ENCODE measurements at regions not wholly inside any gene's neighbourhood (a gene's known extent, or its start where the extent isn't known, plus 50 kb on each side); places are given as distances from the start of the nearest gene placed in this dataset.

GRCh38 chr13:44259045-44260027 lies 114.3 kb upstream of the SERP2 start:
- ATAC-seq, result peak; percentile 89
- peak overlapping the region; percentile 58 for H3K27ac ChIP-seq
- intact Hi-C loops (cut with DNase I), result no loop called here
- no peaks in the 10 kb centered on the region for H3K27me3 ChIP-seq
- H3K4me1 ChIP-seq, result peaks cover 15% of the 10 kb centered on the region
- no peaks in the 10 kb centered on the region for H3K9me3 ChIP-seq
- no peak for TF ChIP-seq CTCF (IDR thresholded peaks at IDR 0.05)
- H3K4me3 ChIP-seq, result no peak overlapping the region
- no peaks in the 10 kb centered on the region for H3K36me3 ChIP-seq
- DNase-seq, result peak; percentile 74

- DNase-seq (no peak), ATAC-seq (no peak)
- no peak overlapping the region for H3K27ac ChIP-seq
- H3K27me3 ChIP-seq, result no peaks in the 10 kb centered on the region
- TF ChIP-seq CTCF (IDR thresholded peaks at IDR 0.05), result no peak
- H3K4me1 ChIP-seq, result peaks cover 15% of the 10 kb centered on the region
- intact Hi-C loops (cut with DNase I), result no loop called here
- no peaks in the 10 kb centered on the region for H3K9me3 ChIP-seq
- no peak overlapping the region for H3K4me3 ChIP-seq
- H3K36me3 ChIP-seq, result no peaks in the 10 kb centered on the region
Observed at GRCh38 chr13:44260336-44260735, 113.3 kb upstream of the SERP2 start.

GRCh38 chr13:44263751-44264620 lies 109.6 kb upstream of the SERP2 start:
- intact Hi-C loops (cut with DNase I), result no loop called here
- Histone ChIP-seq H3K4me1 (peaks cover 11% of the 10 kb centered on the region), H3K27me3 (no peaks in the 10 kb centered on the region), H3K36me3 (no peaks in the 10 kb centered on the region), H3K9me3 (no peaks in the 10 kb centered on the region), H3K4me3 (no peak overlapping the region), H3K27ac (no peak overlapping the region)
- ATAC-seq, result peak; percentile 59
- TF ChIP-seq CTCF (IDR thresholded peaks at IDR 0.05), result no peak
- DNase-seq, result no peak

DNA sequence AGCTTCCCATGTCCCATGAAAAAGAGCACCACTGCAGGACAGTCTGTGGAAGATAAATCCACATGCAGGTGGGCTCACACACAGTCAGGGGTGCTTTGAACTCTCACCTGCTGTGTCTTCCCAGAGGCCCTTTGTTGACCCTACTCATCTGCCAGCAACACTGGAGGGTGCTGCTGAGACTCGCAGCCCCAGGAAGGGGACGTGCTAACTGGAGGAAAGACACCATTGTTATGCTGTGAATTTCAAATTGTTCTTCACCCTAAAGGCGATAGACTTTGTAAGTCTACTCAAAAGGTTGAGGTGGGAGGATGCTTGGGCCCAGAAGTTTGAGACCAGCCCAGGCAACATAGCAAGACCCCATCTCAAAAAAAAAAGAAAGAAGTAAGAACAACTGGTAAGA lies 107.3 kb upstream of the SERP2 start:
- intact Hi-C loops (cut with DNase I), result no loop called here
- ATAC-seq (no peak), DNase-seq (no peak)
- H3K27ac ChIP-seq, result no peak overlapping the region
- peaks cover 10% of the 10 kb centered on the region for H3K4me1 ChIP-seq
- no peaks in the 10 kb centered on the region for H3K27me3 ChIP-seq
- H3K4me3 ChIP-seq, result no peak overlapping the region
- TF ChIP-seq CTCF (IDR thresholded peaks at IDR 0.05), result no peak
- no peaks in the 10 kb centered on the region for H3K36me3 ChIP-seq
- H3K9me3 ChIP-seq, result no peaks in the 10 kb centered on the region

GRCh38 chr13:44266772-44267171 lies 106.9 kb upstream of the SERP2 start:
- no peak for ATAC-seq
- TF ChIP-seq CTCF (IDR thresholded peaks at IDR 0.05), result no peak

More at GRCh38 chr13:44266772-44267171, 106.9 kb upstream of the SERP2 start:
- intact Hi-C loops (cut with DNase I), result no loop called here
- H3K27me3 ChIP-seq, result no peaks in the 10 kb centered on the region
- no peak for DNase-seq
- H3K4me1 ChIP-seq, result peaks cover 14% of the 10 kb centered on the region
- H3K27ac ChIP-seq, result no peak overlapping the region
- no peaks in the 10 kb centered on the region for H3K36me3 ChIP-seq
- H3K9me3 ChIP-seq, result no peaks in the 10 kb centered on the region
- no peak overlapping the region for H3K4me3 ChIP-seq

Measured in upper lobe of right lung (tissue), 1 donor.